Keratinocyte (primary cell): ENCODE measurements at regions not wholly inside any gene's neighbourhood (a gene's known extent, or its start where the extent isn't known, plus 50 kb on each side); places are given as distances from the start of the nearest gene placed in this dataset.

ENCODE experiments used
- CTCF ChIP-seq, 3 experiments: IDR thresholded peaks in 1 of 3; conservative IDR thresholded peaks in 1 of 3; optimal IDR thresholded peaks in 1 of 3; 2 replicates in 2 of 3; 3 replicates in 1 of 3; pipeline versions ENCODE3 to v1.5.1; 2011; ENCODE audit warnings: low read length in 3 of 3, mild to moderate bottlenecking in 3 of 3, moderate library complexity in 2 of 3, control low read depth in 1 of 3, inconsistent platforms in 1 of 3; ENCODE audit not compliant: insufficient read depth in 2 of 3; ENCODE audit errors: extremely low read depth in 1 of 3
- EZH2 ChIP-seq: IDR thresholded peaks from one replicate; pipeline ENCODE4 v1.6.1; 2012; ENCODE audit warnings: inconsistent platforms, mild to moderate bottlenecking, low read length, moderate library complexity

- TF ChIP-seq CTCF (optimal IDR thresholded peaks at IDR 0.05 in 1 of 3, IDR thresholded peaks at IDR 0.05 in 1 of 3, conservative IDR thresholded peaks at IDR 0.05 in 1 of 3; ENCODE audit: extremely low read depth in 1 of 3, insufficient read depth in 2 of 3, low read length in 3 of 3): no peak
- no peak for TF ChIP-seq EZH2
These were observed 537.0 kb downstream of the BRD1 start for GRCh38 chr22:49290711-49291110.
